D721Med (cell line): ENCODE measurements at regions not wholly inside any gene's neighbourhood (a gene's known extent, or its start where the extent isn't known, plus 50 kb on each side); places are given as distances from the start of the nearest gene placed in this dataset.

Source experiments
- DNase-seq: peaks from one replicate; pipeline ENCODE4 v3.0.0; 2011; ENCODE audit warnings: low spot score; ENCODE audit not compliant: insufficient read length
- FAIRE-seq: peaks from 2 replicates; lab custom pipeline; 2011; peaks lifted over from hg19 to GRCh38; lab: Jason Lieb, UNC
- CTCF ChIP-seq: IDR thresholded peaks from 2 replicates; pipeline ENCODE4 v1.5.1; 2012; ENCODE audit warnings: mild to moderate bottlenecking, control low read depth; ENCODE audit not compliant: insufficient read depth; ENCODE audit errors: missing control alignments

GRCh38 chr2:121992700-121993099 is 237.2 kb downstream of the TSN start:
- no peak for FAIRE-seq
- no peak for DNase-seq
- no peak for TF ChIP-seq CTCF

- FAIRE-seq (no peak), DNase-seq (no peak)
- peak; percentile 11 for TF ChIP-seq CTCF
These were observed 238.2 kb downstream of the TSN start for GRCh38 chr2:121993682-121994081.

- TF ChIP-seq CTCF: no peak
- FAIRE-seq: no peak
- DNase-seq: no peak
These were observed 239.1 kb downstream of the TSN start for GRCh38 chr2:121994238-121995206.

GRCh38 chr2:121998751-121999150 is 243.3 kb downstream of the TSN start:
- FAIRE-seq: no peak
- no peak for DNase-seq
- no peak for TF ChIP-seq CTCF

GRCh38 chr2:121999264-121999663 is 243.8 kb downstream of the TSN start:
- no peak for FAIRE-seq
- DNase-seq: no peak
- no peak for TF ChIP-seq CTCF

GRCh38 chr2:122000556-122001340 is 245.3 kb downstream of the TSN start:
- FAIRE-seq (no peak), DNase-seq (no peak)
- no peak for TF ChIP-seq CTCF
